ENCODE measurements at regions not wholly inside any gene's neighbourhood (a gene's known extent, or its start where the extent isn't known, plus 50 kb on each side); places are given as distances from the start of the nearest gene placed in this dataset.

DNA sequence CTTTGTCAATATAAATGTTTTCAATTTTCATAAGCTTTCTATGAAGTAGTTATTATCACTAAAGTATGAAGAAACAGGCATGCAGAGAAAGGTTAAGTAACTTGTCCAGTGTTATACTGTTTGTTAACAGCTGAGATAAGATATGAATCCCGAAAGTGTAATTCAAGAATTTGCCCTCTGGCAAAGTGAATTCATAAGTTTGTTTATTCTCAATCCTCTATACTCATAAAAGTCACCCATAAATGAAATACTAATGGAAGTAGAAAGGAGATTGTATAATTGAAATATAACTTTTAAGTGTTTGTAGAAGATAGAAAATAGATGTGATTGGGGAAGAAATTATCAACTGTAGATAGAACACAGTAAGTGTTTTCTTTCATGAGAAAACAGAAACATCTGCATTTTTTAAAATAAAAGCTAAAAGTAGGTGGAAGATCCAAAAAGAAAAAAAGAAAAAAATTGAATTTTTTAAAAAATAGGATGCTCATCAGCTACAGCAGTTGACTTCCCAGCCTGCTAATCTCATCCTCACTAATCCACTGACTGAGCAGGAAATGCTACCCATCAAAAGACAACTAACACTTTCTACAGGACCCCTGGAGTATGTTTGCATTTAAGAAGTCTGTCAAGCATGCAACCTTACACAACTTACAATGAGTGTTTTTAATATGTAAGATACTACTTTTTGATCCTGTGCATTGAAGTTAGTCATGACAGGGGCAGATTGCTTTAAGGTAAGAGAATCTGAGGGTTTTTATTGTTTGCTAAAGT lies 878.1 kb downstream of the SI start:
- Histone ChIP-seq H3K9me3 (ENCODE audit: control insufficient read depth in 1 of 2, low read length in 2 of 2) (no peaks in the 10 kb centered on the region), H3K36me3 (ENCODE audit: insufficient read depth, low read length) (no peaks in the 10 kb centered on the region), H3K4me1 (ENCODE audit: insufficient read depth, low read length) (no peaks in the 10 kb centered on the region), H3K27ac (ENCODE audit: low read depth, low read length) (no peak overlapping the region), H3K4me3 (ENCODE audit: low read length in 2 of 2) (no peak overlapping the region), H3K27me3 (ENCODE audit: insufficient read depth, low read length) (no peaks in the 10 kb centered on the region)
- Mint-ChIP-seq H3K27ac (no peak overlapping the region), H3K36me3 (no peaks in the 10 kb centered on the region), H3K27me3 (no peaks in the 10 kb centered on the region), H3K9me3 (peaks cover 0 to 5% (median 0%) of the 10 kb centered on the region in 8 donors), H3K4me3 (no peak overlapping the region), H3K4me1 (no peaks in the 10 kb centered on the region)
- ChIA-PET CTCF (ENCODE audit: partially characterized antibody) (no interaction called here), POLR2A (ENCODE audit: partially characterized antibody) (no interaction called here)
- DNase-seq: no peak
- intact Hi-C loops (cut with micrococcal nuclease): no loop called here

GRCh38 chr3:164196477-164196876 lies 881.8 kb downstream of the SI start:
- POLR2A ChIA-PET (ENCODE audit: partially characterized antibody): no interaction called here
- Histone ChIP-seq H3K4me1 (ENCODE audit: insufficient read depth, low read length) (no peaks in the 10 kb centered on the region), H3K27ac (ENCODE audit: low read depth, low read length) (no peak overlapping the region), H3K9me3 (ENCODE audit: control insufficient read depth in 1 of 2, low read length in 2 of 2) (no peaks in the 10 kb centered on the region), H3K36me3 (ENCODE audit: insufficient read depth, low read length) (no peaks in the 10 kb centered on the region), H3K4me3 (ENCODE audit: low read length in 2 of 2) (no peak overlapping the region), H3K27me3 (ENCODE audit: insufficient read depth, low read length) (no peaks in the 10 kb centered on the region)
- no peaks in the 10 kb centered on the region for H3K36me3 Mint-ChIP-seq
- no peaks in the 10 kb centered on the region for H3K4me1 Mint-ChIP-seq
- no peak overlapping the region for H3K4me3 Mint-ChIP-seq
- no peak for DNase-seq
- H3K27ac Mint-ChIP-seq: no peak overlapping the region
- peaks cover 0 to 16% (median 2%) of the 10 kb centered on the region in 8 donors for H3K9me3 Mint-ChIP-seq
- intact Hi-C loops (cut with micrococcal nuclease): no loop called here
- CTCF ChIA-PET (ENCODE audit: partially characterized antibody): no interaction called here
- H3K27me3 Mint-ChIP-seq: no peaks in the 10 kb centered on the region

DNA sequence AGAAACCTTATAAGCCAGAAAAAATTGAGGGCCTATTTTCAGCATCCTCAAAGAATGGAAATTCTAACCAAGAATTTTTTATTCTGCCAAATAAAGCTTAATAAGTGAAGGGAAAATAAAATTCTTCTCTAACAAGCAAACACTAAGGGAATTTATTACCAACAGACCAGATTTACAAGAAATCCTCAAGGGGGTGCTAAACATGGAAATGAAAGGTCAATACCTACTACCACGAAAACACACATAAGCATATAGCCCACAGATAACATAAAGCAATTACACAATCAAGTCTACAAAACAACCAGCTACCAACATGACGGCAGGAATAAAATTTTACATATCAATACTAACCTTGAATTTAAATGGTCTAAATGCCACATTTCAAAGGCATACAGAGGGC lies 883.5 kb downstream of the SI start:
- H3K4me3 ChIP-seq (ENCODE audit: low read length in 2 of 2): no peak overlapping the region
- no peak overlapping the region for H3K27ac ChIP-seq (ENCODE audit: low read depth, low read length)
- Mint-ChIP-seq H3K9me3 (peaks cover 0 to 16% (median 2%) of the 10 kb centered on the region in 8 donors), H3K27ac (no peak overlapping the region), H3K27me3 (no peaks in the 10 kb centered on the region), H3K4me1 (no peaks in the 10 kb centered on the region), H3K4me3 (no peak overlapping the region), H3K36me3 (no peaks in the 10 kb centered on the region)
- POLR2A ChIA-PET (ENCODE audit: partially characterized antibody): no interaction called here
- DNase-seq: no peak
- CTCF ChIA-PET (ENCODE audit: partially characterized antibody): no interaction called here
- H3K9me3 ChIP-seq (ENCODE audit: control insufficient read depth in 1 of 2, low read length in 2 of 2): no peaks in the 10 kb centered on the region
- no peaks in the 10 kb centered on the region for H3K36me3 ChIP-seq (ENCODE audit: insufficient read depth, low read length)
- no peaks in the 10 kb centered on the region for H3K27me3 ChIP-seq (ENCODE audit: insufficient read depth, low read length)
- H3K4me1 ChIP-seq (ENCODE audit: insufficient read depth, low read length): no peaks in the 10 kb centered on the region
- intact Hi-C loops (cut with micrococcal nuclease): no loop called here

GRCh38 chr3:164192974-164193373 lies 885.3 kb downstream of the SI start:
- Histone ChIP-seq H3K27me3 (ENCODE audit: insufficient read depth, low read length) (no peaks in the 10 kb centered on the region), H3K9me3 (ENCODE audit: control insufficient read depth in 1 of 2, low read length in 2 of 2) (no peaks in the 10 kb centered on the region), H3K36me3 (ENCODE audit: insufficient read depth, low read length) (no peaks in the 10 kb centered on the region), H3K27ac (ENCODE audit: low read depth, low read length) (no peak overlapping the region), H3K4me3 (ENCODE audit: low read length in 2 of 2) (no peak overlapping the region), H3K4me1 (ENCODE audit: insufficient read depth, low read length) (no peaks in the 10 kb centered on the region)
- POLR2A ChIA-PET (ENCODE audit: partially characterized antibody): no interaction called here
- no peak overlapping the region for H3K27ac Mint-ChIP-seq
- H3K36me3 Mint-ChIP-seq: no peaks in the 10 kb centered on the region
- intact Hi-C loops (cut with micrococcal nuclease): no loop called here
- H3K9me3 Mint-ChIP-seq: peaks cover 0 to 17% (median 2%) of the 10 kb centered on the region in 8 donors
- CTCF ChIA-PET (ENCODE audit: partially characterized antibody): no interaction called here
- H3K4me1 Mint-ChIP-seq: no peaks in the 10 kb centered on the region
- H3K27me3 Mint-ChIP-seq: no peaks in the 10 kb centered on the region
- DNase-seq: no peak
- H3K4me3 Mint-ChIP-seq: no peak overlapping the region

DNA sequence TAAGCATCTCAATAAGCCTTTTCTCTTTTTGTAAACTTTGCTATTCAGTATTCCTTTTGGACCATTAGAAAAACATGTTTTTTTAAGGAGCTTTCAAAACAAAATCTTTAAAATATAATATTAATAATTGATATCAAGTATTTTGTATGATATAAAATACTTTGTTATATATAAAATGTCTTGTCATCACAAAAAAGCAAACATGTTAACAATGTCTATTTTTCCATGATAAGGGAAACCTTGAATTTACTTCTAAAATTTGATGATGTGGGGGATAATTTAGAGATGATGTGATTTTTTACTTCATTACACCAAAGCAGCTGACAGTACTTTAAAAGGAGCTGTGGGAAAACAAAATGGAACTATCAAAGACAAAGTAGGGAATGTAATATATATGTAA lies 887.7 kb downstream of the SI start:
- H3K27ac ChIP-seq (ENCODE audit: low read depth, low read length): no peak overlapping the region
- H3K27ac Mint-ChIP-seq: no peak overlapping the region
- ChIA-PET CTCF (ENCODE audit: partially characterized antibody) (no interaction called here), POLR2A (ENCODE audit: partially characterized antibody) (no interaction called here)
- no peak overlapping the region for H3K4me3 Mint-ChIP-seq
- peaks cover 0 to 29% (median 4%) of the 10 kb centered on the region in 8 donors for H3K9me3 Mint-ChIP-seq
- no peak overlapping the region for H3K4me3 ChIP-seq (ENCODE audit: low read length in 2 of 2)
- no peaks in the 10 kb centered on the region for H3K36me3 ChIP-seq (ENCODE audit: insufficient read depth, low read length)
- no peaks in the 10 kb centered on the region for H3K4me1 ChIP-seq (ENCODE audit: insufficient read depth, low read length)
- no peaks in the 10 kb centered on the region for H3K4me1 Mint-ChIP-seq
- no peaks in the 10 kb centered on the region for H3K36me3 Mint-ChIP-seq
- no peak for DNase-seq
- no peaks in the 10 kb centered on the region for H3K27me3 ChIP-seq (ENCODE audit: insufficient read depth, low read length)
- H3K9me3 ChIP-seq (ENCODE audit: control insufficient read depth in 1 of 2, low read length in 2 of 2): no peaks in the 10 kb centered on the region
- intact Hi-C loops (cut with micrococcal nuclease): no loop called here
- H3K27me3 Mint-ChIP-seq: no peaks in the 10 kb centered on the region

DNA sequence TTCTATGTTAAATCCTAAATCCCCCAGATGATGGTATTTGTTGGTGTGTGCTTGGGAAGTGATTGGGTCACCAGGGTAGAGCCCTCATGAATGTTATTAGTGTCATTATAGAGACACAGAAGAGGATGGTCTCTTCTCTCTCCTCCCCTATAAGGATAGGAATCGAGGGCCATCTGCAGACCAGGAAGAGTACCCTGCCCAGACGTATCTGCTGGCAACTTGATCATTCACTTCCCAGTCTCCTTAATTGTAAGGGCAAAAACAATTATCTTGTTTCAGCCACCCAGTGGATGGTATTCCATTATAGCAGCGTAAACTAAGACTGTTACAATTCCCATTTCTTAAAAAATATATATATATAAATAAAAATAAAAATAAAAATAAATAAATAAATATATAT lies 892.2 kb downstream of the SI start:
- Histone ChIP-seq H3K36me3 (ENCODE audit: insufficient read depth, low read length) (no peaks in the 10 kb centered on the region), H3K9me3 (ENCODE audit: control insufficient read depth in 1 of 2, low read length in 2 of 2) (no peaks in the 10 kb centered on the region), H3K27ac (ENCODE audit: low read depth, low read length) (no peak overlapping the region), H3K4me3 (ENCODE audit: low read length in 2 of 2) (no peak overlapping the region), H3K27me3 (ENCODE audit: insufficient read depth, low read length) (no peaks in the 10 kb centered on the region), H3K4me1 (ENCODE audit: insufficient read depth, low read length) (no peaks in the 10 kb centered on the region)
- ChIA-PET POLR2A (ENCODE audit: partially characterized antibody) (no interaction called here), CTCF (ENCODE audit: partially characterized antibody) (no interaction called here)
- no peaks in the 10 kb centered on the region for H3K27me3 Mint-ChIP-seq
- H3K4me1 Mint-ChIP-seq: no peaks in the 10 kb centered on the region
- H3K36me3 Mint-ChIP-seq: no peaks in the 10 kb centered on the region
- H3K9me3 Mint-ChIP-seq: peaks cover 2 to 33% (median 10%) of the 10 kb centered on the region in 8 donors
- intact Hi-C loops (cut with micrococcal nuclease): no loop called here
- H3K4me3 Mint-ChIP-seq: no peak overlapping the region
- no peak for DNase-seq
- no peak overlapping the region for H3K27ac Mint-ChIP-seq

- no peaks in the 10 kb centered on the region for H3K36me3 ChIP-seq (ENCODE audit: insufficient read depth, low read length)
- H3K4me1 ChIP-seq (ENCODE audit: insufficient read depth, low read length): no peaks in the 10 kb centered on the region
- Mint-ChIP-seq H3K36me3 (no peaks in the 10 kb centered on the region), H3K4me3 (no peak overlapping the region), H3K4me1 (no peaks in the 10 kb centered on the region), H3K27me3 (no peaks in the 10 kb centered on the region), H3K27ac (no peak overlapping the region), H3K9me3 (peaks cover 2 to 30% (median 14%) of the 10 kb centered on the region in 8 donors)
- POLR2A ChIA-PET (ENCODE audit: partially characterized antibody): no interaction called here
- no peaks in the 10 kb centered on the region for H3K27me3 ChIP-seq (ENCODE audit: insufficient read depth, low read length)
- intact Hi-C loops (cut with micrococcal nuclease): no loop called here
- H3K9me3 ChIP-seq (ENCODE audit: control insufficient read depth in 1 of 2, low read length in 2 of 2): no peaks in the 10 kb centered on the region
- H3K4me3 ChIP-seq (ENCODE audit: low read length in 2 of 2): no peak overlapping the region
- CTCF ChIA-PET (ENCODE audit: partially characterized antibody): no interaction called here
- no peak for DNase-seq
- no peak overlapping the region for H3K27ac ChIP-seq (ENCODE audit: low read depth, low read length)
Observed at GRCh38 chr3:164179110-164179774, 899.1 kb downstream of the SI start.

Data from CD4-positive, alpha-beta memory T cell (primary cell).